ENCODE measurements at regions not wholly inside any gene's neighbourhood (a gene's known extent, or its start where the extent isn't known, plus 50 kb on each side); places are given as distances from the start of the nearest gene placed in this dataset.

DNA sequence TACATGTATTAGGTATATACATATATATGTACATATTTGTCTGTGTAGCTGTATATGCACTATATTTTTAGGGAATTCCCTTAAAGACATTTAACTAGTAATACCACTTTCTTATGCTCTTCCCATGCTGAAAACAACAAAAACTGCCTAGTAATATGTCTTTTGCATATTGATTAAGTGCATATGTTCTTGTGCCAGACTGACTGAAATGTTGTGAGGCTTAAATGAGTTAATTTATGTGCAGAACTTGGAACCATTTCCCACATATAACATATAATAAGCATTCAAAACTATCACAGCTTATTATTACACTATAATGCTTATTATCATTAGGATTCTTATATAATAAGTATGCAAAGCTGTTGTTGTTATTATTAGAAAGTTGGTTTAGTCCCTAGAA, 318.0 kb upstream of the KCNMB2 start:
- TF ChIP-seq, protein P1, sequence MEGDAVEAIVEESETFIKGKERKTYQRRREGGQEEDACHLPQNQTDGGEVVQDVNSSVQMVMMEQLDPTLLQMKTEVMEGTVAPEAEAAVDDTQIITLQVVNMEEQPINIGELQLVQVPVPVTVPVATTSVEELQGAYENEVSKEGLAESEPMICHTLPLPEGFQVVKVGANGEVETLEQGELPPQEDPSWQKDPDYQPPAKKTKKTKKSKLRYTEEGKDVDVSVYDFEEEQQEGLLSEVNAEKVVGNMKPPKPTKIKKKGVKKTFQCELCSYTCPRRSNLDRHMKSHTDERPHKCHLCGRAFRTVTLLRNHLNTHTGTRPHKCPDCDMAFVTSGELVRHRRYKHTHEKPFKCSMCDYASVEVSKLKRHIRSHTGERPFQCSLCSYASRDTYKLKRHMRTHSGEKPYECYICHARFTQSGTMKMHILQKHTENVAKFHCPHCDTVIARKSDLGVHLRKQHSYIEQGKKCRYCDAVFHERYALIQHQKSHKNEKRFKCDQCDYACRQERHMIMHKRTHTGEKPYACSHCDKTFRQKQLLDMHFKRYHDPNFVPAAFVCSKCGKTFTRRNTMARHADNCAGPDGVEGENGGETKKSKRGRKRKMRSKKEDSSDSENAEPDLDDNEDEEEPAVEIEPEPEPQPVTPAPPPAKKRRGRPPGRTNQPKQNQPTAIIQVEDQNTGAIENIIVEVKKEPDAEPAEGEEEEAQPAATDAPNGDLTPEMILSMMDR (IDR thresholded peaks at IDR 0.05), result no peak
- no peak for TF ChIP-seq EZH2 (IDR thresholded peaks at IDR 0.05; ENCODE audit: borderline replicate concordance, insufficient read depth, low read depth, low read length, poor library complexity, severe bottlenecking)
